K562 (cell line): ENCODE measurements at regions not wholly inside any gene's neighbourhood (a gene's known extent, or its start where the extent isn't known, plus 50 kb on each side); places are given as distances from the start of the nearest gene placed in this dataset.

Source experiments
- ARID1B ChIP-seq: fragments of 450-650 bp; IDR thresholded peaks from 2 replicates; pipeline ENCODE4 v1.6.1; 2016; ENCODE audit warnings: antibody characterized with exemption, mild to moderate bottlenecking, inconsistent platforms
- ATF3 ChIP-seq, 2 experiments: fragments of 450-650 bp in 1 of 2; sonication (generic) in 1 of 2; formaldehyde crosslinking in 1 of 2; IDR thresholded peaks in 1 of 2; conservative IDR thresholded peaks in 1 of 2; 2 replicates each; pipeline versions ENCODE4 v1.6.1 to v1.8.1; 2016 to 2023; ENCODE audit warnings: mild to moderate bottlenecking in 2 of 2, moderate library complexity in 2 of 2, inconsistent platforms in 1 of 2, missing genetic modification reagents in 1 of 2
- CBFA2T3 ChIP-seq: fragments of 450-650 bp; IDR thresholded peaks from 2 replicates; pipeline ENCODE4 v1.6.1; 2017
- CEBPG ChIP-seq, 3 experiments: fragments of 200-800 bp in 1 of 3; sonication (Bioruptor generic) in 1 of 3; sonication (generic) in 1 of 3; formaldehyde crosslinking in 1 of 3; IDR thresholded peaks in 2 of 3; conservative IDR thresholded peaks in 1 of 3; 2 replicates each; pipeline versions ENCODE4 v1.6.1 to v1.8.0; 2016 to 2022; ENCODE audit warnings: missing compliant biosample characterization in 2 of 3, missing genetic modification characterization in 2 of 3, mild to moderate bottlenecking in 1 of 3, missing genetic modification reagents in 1 of 3
- ELK1 ChIP-seq: sonication (generic); formaldehyde crosslinking; IDR thresholded peaks from 2 replicates; pipeline ENCODE4 v1.8.1; 2022; ENCODE audit warnings: missing genetic modification reagents
- HDAC2 ChIP-seq: fragments of 450-650 bp; IDR thresholded peaks from 2 replicates; pipeline ENCODE4 v1.6.1; 2016; ENCODE audit warnings: mild to moderate bottlenecking
- KAT7 ChIP-seq: sonication (generic); formaldehyde crosslinking; IDR thresholded peaks from 2 replicates; pipeline ENCODE4 v1.8.0; 2022; ENCODE audit warnings: missing genetic modification reagents, mild to moderate bottlenecking, borderline replicate concordance
- NFYB ChIP-seq: IDR thresholded peaks from 2 replicates; pipeline ENCODE4 v1.6.1; 2011; ENCODE audit warnings: mild to moderate bottlenecking, moderate library complexity; ENCODE audit not compliant: insufficient read length; ENCODE audit errors: extremely low read depth
- PTTG1 ChIP-seq: fragments of 450-650 bp; IDR thresholded peaks from 2 replicates; pipeline ENCODE4 v1.6.1; 2016; ENCODE audit warnings: low read depth, mild to moderate bottlenecking, missing genetic modification characterization, missing compliant biosample characterization
- RFX1 ChIP-seq: fragments of 450-650 bp; IDR thresholded peaks from 2 replicates; pipeline ENCODE4 v1.6.1; 2016; ENCODE audit warnings: mild to moderate bottlenecking, moderate library complexity
- SMAD4 ChIP-seq: fragments of 250-450 bp; sonication (Bioruptor Pico); conservative IDR thresholded peaks from 2 replicates; pipeline ENCODE4 v1.8.0; 2021; ENCODE audit warnings: inconsistent platforms, mild to moderate bottlenecking, moderate library complexity
- SRSF1 ChIP-seq: fragments of 200-400 bp; formaldehyde crosslinking; IDR thresholded peaks from 2 replicates; pipeline ENCODE4 v1.6.1; 2017; ENCODE audit warnings: mild to moderate bottlenecking, low read depth, low read length, moderate library complexity
- TBL1XR1 ChIP-seq, 2 experiments: IDR thresholded peaks; 2 replicates each; pipeline ENCODE4 v1.6.1; 2012; ENCODE audit warnings: improper control_type of control experiment in 2 of 2, low read length in 2 of 2, mild to moderate bottlenecking in 1 of 2
- XRCC4 ChIP-seq: IDR thresholded peaks from one replicate; pipeline ENCODE4 v1.6.1; 2011; ENCODE audit not compliant: insufficient read depth, insufficient read length; ENCODE audit errors: extremely low read depth
- ZNF197 ChIP-seq: fragments of 200-800 bp; sonication (Bioruptor generic); IDR thresholded peaks from 2 replicates; pipeline ENCODE4 v1.6.1; 2016; ENCODE audit warnings: low read depth, missing genetic modification characterization, missing compliant biosample characterization
- TF ChIP-seq, protein P1 (sequence below), 2 experiments: fragments of 450-650 bp; IDR thresholded peaks; 2 replicates each; pipeline ENCODE4 v1.6.1; 2018; ENCODE audit warnings: mild to moderate bottlenecking in 2 of 2, low read depth in 1 of 2; ENCODE audit not compliant: partially characterized antibody in 2 of 2
- TF ChIP-seq, protein P2 (sequence below), 2 experiments: fragments of 200-800 bp in 1 of 2; sonication (Bioruptor generic) in 1 of 2; sonication (generic) in 1 of 2; formaldehyde crosslinking in 1 of 2; IDR thresholded peaks in 1 of 2; conservative IDR thresholded peaks in 1 of 2; 2 replicates each; pipeline versions ENCODE4 v1.5.0 to v1.6.1; 2016 to 2020; ENCODE audit warnings: missing compliant biosample characterization in 1 of 2, missing genetic modification characterization in 1 of 2, missing genetic modification reagents in 1 of 2

DNA sequence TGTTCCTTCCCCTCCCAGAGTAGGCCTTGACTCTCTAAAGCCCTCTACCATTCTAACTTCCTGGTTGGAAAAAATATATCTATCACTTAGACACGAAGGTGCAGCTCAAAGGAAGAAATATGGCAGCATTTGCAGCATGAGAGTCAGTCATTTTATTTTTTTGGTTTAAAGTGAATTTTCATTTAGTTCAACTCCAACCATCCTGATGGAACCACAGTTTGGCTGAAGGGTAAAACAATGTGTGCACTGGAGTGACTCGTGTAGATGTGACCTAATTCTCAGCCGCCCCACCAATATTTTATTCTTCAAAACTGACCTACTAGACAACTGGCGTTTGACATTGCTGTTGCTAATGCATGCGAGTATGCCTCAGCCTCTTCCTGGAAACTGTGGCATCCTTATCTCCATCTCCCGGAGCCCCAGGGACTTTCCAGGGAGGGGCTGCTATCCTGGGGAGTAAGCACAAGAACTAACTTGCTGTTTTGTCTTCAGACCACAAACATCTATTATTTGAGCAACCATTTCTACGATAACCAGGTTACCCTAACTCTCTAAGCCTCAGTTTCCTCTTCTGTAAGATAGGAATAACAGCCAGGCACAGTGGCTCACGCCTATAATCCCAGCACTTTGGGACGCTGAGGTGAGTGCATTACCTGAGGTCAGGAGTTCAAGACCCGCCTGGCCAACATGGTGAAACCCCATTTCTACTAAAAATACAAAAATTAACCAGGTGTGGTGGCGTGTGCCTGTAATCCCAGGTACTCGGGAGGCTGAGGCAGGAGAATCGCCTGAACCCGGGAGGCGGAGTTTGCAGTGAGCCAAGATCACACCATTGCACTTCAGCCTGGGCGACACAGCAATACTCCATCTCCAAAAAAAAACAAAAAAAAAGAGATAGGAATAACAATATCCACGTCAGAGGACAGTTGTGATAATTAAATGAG is 148.7 kb upstream of the JARID2 start (continued):
- TF ChIP-seq SMAD4 (CRISPR knock-in tag) (peak; percentile 63; the same call in 1 of the 2 replicates), NFYB (no peak), HDAC2 (peak; percentile 87), ARID1B (peak; percentile 81), PTTG1 (tag) (no peak; the same call in 1 of the 2 replicates), TBL1XR1 (IDR thresholded peaks at IDR 0.05; ENCODE audit: low read length in 2 of 2) (peak; percentile 34 to 65; a peak in 1 of 4 replicates), ATF3 (IDR thresholded peaks at IDR 0.05) (peak; percentile 29; the same call in 1 of the 2 replicates), ATF3 (CRISPR knock-in tag; conservative IDR thresholded peaks at IDR 0.05) (0 out of 2 replicates have a peak, but pooled peaks have one; percentile 34), SRSF1 (no peak), KAT7 (CRISPR knock-in tag) (no peak), ZNF197 (CRISPR knock-in tag) (0 out of 2 replicates have a peak, but pooled peaks have one; percentile 28), CEBPG (CRISPR knock-in tag; IDR thresholded peaks at IDR 0.05) (no peak), CEBPG (tag; conservative IDR thresholded peaks at IDR 0.05 in 1 of 2, IDR thresholded peaks at IDR 0.05 in 1 of 2) (no peak), ELK1 (CRISPR knock-in tag) (no peak), CBFA2T3 (peak; percentile 53), XRCC4 (no peak), RFX1 (peak; percentile 60)
- TF ChIP-seq, protein P1, sequence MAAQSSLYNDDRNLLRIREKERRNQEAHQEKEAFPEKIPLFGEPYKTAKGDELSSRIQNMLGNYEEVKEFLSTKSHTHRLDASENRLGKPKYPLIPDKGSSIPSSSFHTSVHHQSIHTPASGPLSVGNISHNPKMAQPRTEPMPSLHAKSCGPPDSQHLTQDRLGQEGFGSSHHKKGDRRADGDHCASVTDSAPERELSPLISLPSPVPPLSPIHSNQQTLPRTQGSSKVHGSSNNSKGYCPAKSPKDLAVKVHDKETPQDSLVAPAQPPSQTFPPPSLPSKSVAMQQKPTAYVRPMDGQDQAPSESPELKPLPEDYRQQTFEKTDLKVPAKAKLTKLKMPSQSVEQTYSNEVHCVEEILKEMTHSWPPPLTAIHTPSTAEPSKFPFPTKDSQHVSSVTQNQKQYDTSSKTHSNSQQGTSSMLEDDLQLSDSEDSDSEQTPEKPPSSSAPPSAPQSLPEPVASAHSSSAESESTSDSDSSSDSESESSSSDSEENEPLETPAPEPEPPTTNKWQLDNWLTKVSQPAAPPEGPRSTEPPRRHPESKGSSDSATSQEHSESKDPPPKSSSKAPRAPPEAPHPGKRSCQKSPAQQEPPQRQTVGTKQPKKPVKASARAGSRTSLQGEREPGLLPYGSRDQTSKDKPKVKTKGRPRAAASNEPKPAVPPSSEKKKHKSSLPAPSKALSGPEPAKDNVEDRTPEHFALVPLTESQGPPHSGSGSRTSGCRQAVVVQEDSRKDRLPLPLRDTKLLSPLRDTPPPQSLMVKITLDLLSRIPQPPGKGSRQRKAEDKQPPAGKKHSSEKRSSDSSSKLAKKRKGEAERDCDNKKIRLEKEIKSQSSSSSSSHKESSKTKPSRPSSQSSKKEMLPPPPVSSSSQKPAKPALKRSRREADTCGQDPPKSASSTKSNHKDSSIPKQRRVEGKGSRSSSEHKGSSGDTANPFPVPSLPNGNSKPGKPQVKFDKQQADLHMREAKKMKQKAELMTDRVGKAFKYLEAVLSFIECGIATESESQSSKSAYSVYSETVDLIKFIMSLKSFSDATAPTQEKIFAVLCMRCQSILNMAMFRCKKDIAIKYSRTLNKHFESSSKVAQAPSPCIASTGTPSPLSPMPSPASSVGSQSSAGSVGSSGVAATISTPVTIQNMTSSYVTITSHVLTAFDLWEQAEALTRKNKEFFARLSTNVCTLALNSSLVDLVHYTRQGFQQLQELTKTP (IDR thresholded peaks at IDR 0.05; ENCODE audit: low read depth in 1 of 2, partially characterized antibody in 2 of 2), result peak in 1 of 2 experiments; percentile 13
- TF ChIP-seq, protein P2, sequence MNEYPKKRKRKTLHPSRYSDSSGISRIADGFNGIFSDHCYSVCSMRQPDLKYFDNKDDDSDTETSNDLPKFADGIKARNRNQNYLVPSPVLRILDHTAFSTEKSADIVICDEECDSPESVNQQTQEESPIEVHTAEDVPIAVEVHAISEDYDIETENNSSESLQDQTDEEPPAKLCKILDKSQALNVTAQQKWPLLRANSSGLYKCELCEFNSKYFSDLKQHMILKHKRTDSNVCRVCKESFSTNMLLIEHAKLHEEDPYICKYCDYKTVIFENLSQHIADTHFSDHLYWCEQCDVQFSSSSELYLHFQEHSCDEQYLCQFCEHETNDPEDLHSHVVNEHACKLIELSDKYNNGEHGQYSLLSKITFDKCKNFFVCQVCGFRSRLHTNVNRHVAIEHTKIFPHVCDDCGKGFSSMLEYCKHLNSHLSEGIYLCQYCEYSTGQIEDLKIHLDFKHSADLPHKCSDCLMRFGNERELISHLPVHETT (CRISPR knock-in tag; conservative IDR thresholded peaks at IDR 0.05 in 1 of 2, IDR thresholded peaks at IDR 0.05 in 1 of 2), result peak in 1 of 2 experiments; percentile 86; a peak in 2 of 4 replicates
